ENCODE measurements at regions not wholly inside any gene's neighbourhood (a gene's known extent, or its start where the extent isn't known, plus 50 kb on each side); places are given as distances from the start of the nearest gene placed in this dataset.

- Histone ChIP-seq H2AK5ac (ENCODE audit: insufficient read length, low read length) (no peak overlapping the region), H3T11ph (ENCODE audit: low read length) (no peak overlapping the region), H3K18ac (ENCODE audit: insufficient read length, low read depth, low read length) (no peak overlapping the region), H4K5ac (ENCODE audit: insufficient read length, low read depth, low read length) (no peak overlapping the region), H3K23ac (ENCODE audit: insufficient read length, low read depth, low read length) (no peak overlapping the region), H3K79me2 (ENCODE audit: insufficient read depth, low read length) (no peaks in the 10 kb centered on the region), H4K91ac (ENCODE audit: insufficient read length, low read depth, low read length) (no peak overlapping the region), H2BK5ac (ENCODE audit: insufficient read length, low read length) (no peak overlapping the region), H2AFZ (ENCODE audit: low read length) (no peak overlapping the region), H3K9ac (ENCODE audit: extremely low read depth, insufficient read length, low read length) (no peak overlapping the region), H3K56ac (ENCODE audit: insufficient read length, low read depth, low read length) (no peak overlapping the region), H3K23me2 (ENCODE audit: insufficient read length, low read depth, low read length, poor library complexity, severe bottlenecking) (no peaks in the 10 kb centered on the region), H3K27me3 (ENCODE audit: insufficient read depth, low read length) (no peaks in the 10 kb centered on the region), H4K8ac (replicated peaks; ENCODE audit: insufficient read length, low read depth, low read length) (no peak overlapping the region), H3K9me3 (ENCODE audit: control insufficient read depth, low read depth, low read length) (no peaks in the 10 kb centered on the region), H3K14ac (ENCODE audit: insufficient read depth, low read length) (no peak overlapping the region), H3K4me1 (ENCODE audit: insufficient read depth, low read length) (no peaks in the 10 kb centered on the region), H3K4ac (ENCODE audit: low read depth, low read length) (no peak overlapping the region), H4K20me1 (ENCODE audit: control insufficient read depth, insufficient read depth, insufficient read length) (no peaks in the 10 kb centered on the region), H2BK120ac (ENCODE audit: low read depth, low read length, poor library complexity, severe bottlenecking) (no peak overlapping the region), H3K27ac (ENCODE audit: insufficient read length, low read depth, low read length) (no peak overlapping the region), H3K79me1 (ENCODE audit: insufficient read depth, low read depth, low read length, poor library complexity, severe bottlenecking) (no peaks in the 10 kb centered on the region), H2BK12ac (ENCODE audit: insufficient read length, low read depth, low read length) (no peak overlapping the region), H3K4me2 (ENCODE audit: insufficient read depth, insufficient read length, low read length) (no peak overlapping the region), H2BK15ac (ENCODE audit: low read depth, low read length) (no peak overlapping the region), H2BK20ac (ENCODE audit: low read depth, low read length, poor library complexity, severe bottlenecking) (no peak overlapping the region)
- peaks cover 0 to 4% (median 0%) of the 10 kb centered on the region in 3 experiments; a peak in 1 of 7 replicates for H3K36me3 Mint-ChIP-seq (ENCODE audit: insufficient read depth in 1 of 3, low read depth in 3 of 3)
- WGBS (ENCODE audit: extremely low coverage, insufficient read length, low lambda C conversion rate), result no CpG with 5 or more reads among the region's 1 CpG
- H3K4me3 Mint-ChIP-seq, result no peak overlapping the region
- no peaks in the 10 kb centered on the region for H3K9me3 Mint-ChIP-seq
- H3K4me1 Mint-ChIP-seq, result no peaks in the 10 kb centered on the region; a peak in 1 of 4 replicates
- DNase-seq, result no peak
- no peak for TF ChIP-seq CTCF (conservative IDR thresholded peaks at IDR 0.05)
- no peak overlapping the region for H3K27ac Mint-ChIP-seq
- H3K27me3 Mint-ChIP-seq (ENCODE audit: low read depth), result no peaks in the 10 kb centered on the region
Measured at GRCh38 chr7:83806538-83806937, 157.6 kb upstream of the SEMA3E start.

Measured in H9 (cell line).